ENCODE measurements at regions not wholly inside any gene's neighbourhood (a gene's known extent, or its start where the extent isn't known, plus 50 kb on each side); places are given as distances from the start of the nearest gene placed in this dataset.

GRCh38 chr2:217242947-217243346 lies 383.1 kb upstream of the TNP1 start:
- H3K9ac ChIP-seq (ENCODE audit: low read length), result no peak overlapping the region

GRCh38 chr2:217231724-217232123 lies 371.9 kb upstream of the TNP1 start:
- Histone ChIP-seq H3K36me3 (ENCODE audit: insufficient read depth, low read length) (no peaks in the 10 kb centered on the region), H3K27ac (ENCODE audit: low read length) (no peak overlapping the region), H3K4me2 (ENCODE audit: low read depth, low read length, poor library complexity, severe bottlenecking) (no peak overlapping the region), H2AFZ (ENCODE audit: low read length) (no peak overlapping the region), H3K79me2 (ENCODE audit: low read length) (no peaks in the 10 kb centered on the region), H3K9ac (ENCODE audit: low read length) (no peak overlapping the region), H4K20me1 (ENCODE audit: insufficient read depth, low read depth, low read length) (no peaks in the 10 kb centered on the region), H3K4me1 (ENCODE audit: low read length) (no peaks in the 10 kb centered on the region), H3K9me3 (ENCODE audit: low read length) (no peaks in the 10 kb centered on the region), H3K9me2 (replicated peaks; ENCODE audit: insufficient read depth, low read length) (no peaks in the 10 kb centered on the region; the same call in 1 of the 2 replicates), H3K4me3 (ENCODE audit: low read length) (no peak overlapping the region), H3K27me3 (ENCODE audit: low read length) (no peaks in the 10 kb centered on the region)
- no peak for DNase-seq

More at GRCh38 chr2:217242947-217243346, 383.1 kb upstream of the TNP1 start:
- DNase-seq, result no peak
- Histone ChIP-seq H4K20me1 (ENCODE audit: insufficient read depth, low read depth, low read length) (no peaks in the 10 kb centered on the region), H2AFZ (ENCODE audit: low read length) (no peak overlapping the region), H3K27me3 (ENCODE audit: low read length) (no peaks in the 10 kb centered on the region), H3K9me3 (ENCODE audit: low read length) (no peaks in the 10 kb centered on the region), H3K36me3 (ENCODE audit: insufficient read depth, low read length) (no peaks in the 10 kb centered on the region), H3K4me3 (ENCODE audit: low read length) (no peak overlapping the region), H3K9me2 (replicated peaks; ENCODE audit: insufficient read depth, low read length) (no peaks in the 10 kb centered on the region), H3K27ac (ENCODE audit: low read length) (no peak overlapping the region), H3K79me2 (ENCODE audit: low read length) (no peaks in the 10 kb centered on the region), H3K4me1 (ENCODE audit: low read length) (no peaks in the 10 kb centered on the region), H3K4me2 (ENCODE audit: low read depth, low read length, poor library complexity, severe bottlenecking) (no peak overlapping the region)

DNA sequence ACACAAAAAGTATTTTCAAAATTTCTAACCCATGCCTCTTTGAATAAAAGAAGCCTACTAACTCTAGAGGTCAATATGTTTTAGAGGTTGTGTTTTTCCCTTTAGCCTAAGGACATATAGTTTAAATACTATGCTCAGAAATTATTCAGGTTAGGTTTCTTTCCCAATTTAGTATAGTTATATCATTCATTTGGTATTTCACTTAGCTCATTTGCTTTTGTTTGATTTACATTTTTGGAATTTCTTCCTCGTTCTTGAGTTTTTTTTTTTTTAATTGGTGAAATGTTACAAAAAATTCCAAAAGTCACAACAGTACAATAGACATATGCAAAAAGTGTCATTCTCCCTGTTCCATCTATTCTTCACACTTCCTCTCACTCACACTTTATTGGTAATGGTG lies 371.3 kb upstream of the TNP1 start:
- DNase-seq, result no peak
- Histone ChIP-seq H3K27me3 (ENCODE audit: low read length) (no peaks in the 10 kb centered on the region), H3K4me3 (ENCODE audit: low read length) (no peak overlapping the region), H3K9me2 (replicated peaks; ENCODE audit: insufficient read depth, low read length) (no peaks in the 10 kb centered on the region; the same call in 1 of the 2 replicates), H3K9me3 (ENCODE audit: low read length) (no peaks in the 10 kb centered on the region), H3K36me3 (ENCODE audit: insufficient read depth, low read length) (no peaks in the 10 kb centered on the region), H3K4me2 (ENCODE audit: low read depth, low read length, poor library complexity, severe bottlenecking) (no peak overlapping the region), H3K79me2 (ENCODE audit: low read length) (no peaks in the 10 kb centered on the region), H2AFZ (ENCODE audit: low read length) (no peak overlapping the region), H3K9ac (ENCODE audit: low read length) (no peak overlapping the region), H3K4me1 (ENCODE audit: low read length) (no peaks in the 10 kb centered on the region), H3K27ac (ENCODE audit: low read length) (no peak overlapping the region), H4K20me1 (ENCODE audit: insufficient read depth, low read depth, low read length) (no peaks in the 10 kb centered on the region)

DNA sequence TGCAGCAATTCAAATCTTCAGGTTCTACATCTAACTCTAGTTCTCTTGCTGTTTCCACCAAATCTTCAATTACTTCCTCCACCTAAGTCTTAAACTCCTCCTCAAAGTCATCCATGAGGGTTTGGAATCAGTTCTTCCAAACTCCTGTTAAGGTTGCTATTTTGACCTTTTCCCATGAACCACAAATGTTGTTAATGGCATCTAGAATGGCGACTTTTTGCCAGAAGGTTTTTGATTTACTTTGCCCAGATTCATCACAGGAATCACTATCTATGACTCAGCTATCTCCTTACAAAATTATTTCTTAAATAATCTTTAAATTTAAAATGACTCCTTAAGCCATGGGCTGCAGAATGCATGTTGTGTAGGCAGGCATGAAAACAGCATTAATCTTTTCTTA lies 368.9 kb upstream of the TNP1 start:
- H3K27ac ChIP-seq (ENCODE audit: low read length), result no peak overlapping the region
- peaks cover 6% of the 10 kb centered on the region for H3K4me1 ChIP-seq (ENCODE audit: low read length)
- H3K9ac ChIP-seq (ENCODE audit: low read length), result no peak overlapping the region
- H4K20me1 ChIP-seq (ENCODE audit: insufficient read depth, low read depth, low read length), result peaks cover 2% of the 10 kb centered on the region; the same call in 1 of the 2 replicates
- H3K36me3 ChIP-seq (ENCODE audit: insufficient read depth, low read length), result no peaks in the 10 kb centered on the region
- H3K27me3 ChIP-seq (ENCODE audit: low read length), result no peaks in the 10 kb centered on the region
- H3K4me3 ChIP-seq (ENCODE audit: low read length), result no peak overlapping the region
- H3K9me2 ChIP-seq (replicated peaks; ENCODE audit: insufficient read depth, low read length), result no peaks in the 10 kb centered on the region
- H3K9me3 ChIP-seq (ENCODE audit: low read length), result no peaks in the 10 kb centered on the region
- H3K4me2 ChIP-seq (ENCODE audit: low read depth, low read length, poor library complexity, severe bottlenecking), result no peak overlapping the region
- H3K79me2 ChIP-seq (ENCODE audit: low read length), result no peaks in the 10 kb centered on the region
- DNase-seq, result no peak
- no peak overlapping the region for H2AFZ ChIP-seq (ENCODE audit: low read length)

- Histone ChIP-seq H3K27me3 (ENCODE audit: low read length) (no peaks in the 10 kb centered on the region), H3K4me1 (ENCODE audit: low read length) (peaks cover 15% of the 10 kb centered on the region)
These were observed 367.9 kb upstream of the TNP1 start for GRCh38 chr2:217227794-217228193.

GRCh38 chr2:217225596-217225995 lies 365.7 kb upstream of the TNP1 start:
- no peaks in the 10 kb centered on the region for H3K9me2 ChIP-seq (replicated peaks; ENCODE audit: insufficient read depth, low read length)
- no peaks in the 10 kb centered on the region for H3K79me2 ChIP-seq (ENCODE audit: low read length)
- peaks cover 25% of the 10 kb centered on the region for H3K4me1 ChIP-seq (ENCODE audit: low read length)
- H3K4me2 ChIP-seq (ENCODE audit: low read depth, low read length, poor library complexity, severe bottlenecking), result no peak overlapping the region
- no peaks in the 10 kb centered on the region for H3K36me3 ChIP-seq (ENCODE audit: insufficient read depth, low read length)
- no peak overlapping the region for H2AFZ ChIP-seq (ENCODE audit: low read length)
- H3K27ac ChIP-seq (ENCODE audit: low read length), result no peak overlapping the region
- H3K4me3 ChIP-seq (ENCODE audit: low read length), result no peak overlapping the region
- H3K9me3 ChIP-seq (ENCODE audit: low read length), result no peaks in the 10 kb centered on the region
- peaks cover 8% of the 10 kb centered on the region for H4K20me1 ChIP-seq (ENCODE audit: insufficient read depth, low read depth, low read length)
- H3K27me3 ChIP-seq (ENCODE audit: low read length), result no peaks in the 10 kb centered on the region
- DNase-seq, result no peak
- no peak overlapping the region for H3K9ac ChIP-seq (ENCODE audit: low read length)

More at GRCh38 chr2:217227794-217228193, 367.9 kb upstream of the TNP1 start:
- no peak overlapping the region for H3K4me3 ChIP-seq (ENCODE audit: low read length)
- H3K4me2 ChIP-seq (ENCODE audit: low read depth, low read length, poor library complexity, severe bottlenecking), result no peak overlapping the region
- no peaks in the 10 kb centered on the region for H3K36me3 ChIP-seq (ENCODE audit: insufficient read depth, low read length)
- no peaks in the 10 kb centered on the region for H3K9me2 ChIP-seq (replicated peaks; ENCODE audit: insufficient read depth, low read length)
- DNase-seq, result no peak
- H4K20me1 ChIP-seq (ENCODE audit: insufficient read depth, low read depth, low read length), result peaks cover 5% of the 10 kb centered on the region; the same call in 1 of the 2 replicates
- no peak overlapping the region for H3K9ac ChIP-seq (ENCODE audit: low read length)
- no peaks in the 10 kb centered on the region for H3K79me2 ChIP-seq (ENCODE audit: low read length)
- H3K27ac ChIP-seq (ENCODE audit: low read length), result no peak overlapping the region
- H2AFZ ChIP-seq (ENCODE audit: low read length), result no peak overlapping the region
- no peaks in the 10 kb centered on the region for H3K9me3 ChIP-seq (ENCODE audit: low read length)

- H2AFZ ChIP-seq (ENCODE audit: low read length), result no peak overlapping the region
- peak overlapping the region; percentile 45 for H3K4me2 ChIP-seq (ENCODE audit: low read depth, low read length, poor library complexity, severe bottlenecking)
- H3K4me3 ChIP-seq (ENCODE audit: low read length), result no peak overlapping the region
- H3K4me1 ChIP-seq (ENCODE audit: low read length), result peaks cover 25% of the 10 kb centered on the region
- H3K27ac ChIP-seq (ENCODE audit: low read length), result no peak overlapping the region
- 0 out of 2 replicates have a peak, but pooled peaks cover 2% of the 10 kb centered on the region for H3K27me3 ChIP-seq (ENCODE audit: low read length)
- H3K36me3 ChIP-seq (ENCODE audit: insufficient read depth, low read length), result no peaks in the 10 kb centered on the region
- H3K79me2 ChIP-seq (ENCODE audit: low read length), result no peaks in the 10 kb centered on the region
- H3K9ac ChIP-seq (ENCODE audit: low read length), result no peak overlapping the region
- H4K20me1 ChIP-seq (ENCODE audit: insufficient read depth, low read depth, low read length), result peaks cover 16% of the 10 kb centered on the region
- H3K9me3 ChIP-seq (ENCODE audit: low read length), result no peaks in the 10 kb centered on the region
- peak; percentile 89 for DNase-seq
- H3K9me2 ChIP-seq (replicated peaks; ENCODE audit: insufficient read depth, low read length), result no peaks in the 10 kb centered on the region
These were observed 363.5 kb upstream of the TNP1 start for GRCh38 chr2:217223222-217223930.

GRCh38 chr2:217222309-217222910 lies 362.5 kb upstream of the TNP1 start:
- H3K4me3 ChIP-seq (ENCODE audit: low read length), result no peak overlapping the region
- H3K4me1 ChIP-seq (ENCODE audit: low read length), result peaks cover 25% of the 10 kb centered on the region

More at GRCh38 chr2:217222309-217222910, 362.5 kb upstream of the TNP1 start:
- H3K9me2 ChIP-seq (replicated peaks; ENCODE audit: insufficient read depth, low read length), result no peaks in the 10 kb centered on the region
- no peaks in the 10 kb centered on the region for H3K9me3 ChIP-seq (ENCODE audit: low read length)
- 0 out of 2 replicates have a peak, but pooled peaks cover 2% of the 10 kb centered on the region for H3K27me3 ChIP-seq (ENCODE audit: low read length)
- DNase-seq, result peak; percentile 93
- H3K36me3 ChIP-seq (ENCODE audit: insufficient read depth, low read length), result no peaks in the 10 kb centered on the region
- peaks cover 16% of the 10 kb centered on the region for H4K20me1 ChIP-seq (ENCODE audit: insufficient read depth, low read depth, low read length)
- H3K27ac ChIP-seq (ENCODE audit: low read length), result no peak overlapping the region
- peak overlapping the region; percentile 45 for H3K4me2 ChIP-seq (ENCODE audit: low read depth, low read length, poor library complexity, severe bottlenecking)
- no peak overlapping the region for H2AFZ ChIP-seq (ENCODE audit: low read length)
- no peaks in the 10 kb centered on the region for H3K79me2 ChIP-seq (ENCODE audit: low read length)
- H3K9ac ChIP-seq (ENCODE audit: low read length), result no peak overlapping the region
